H1 (cell line): ENCODE measurements at regions not wholly inside any gene's neighbourhood (a gene's known extent, or its start where the extent isn't known, plus 50 kb on each side); places are given as distances from the start of the nearest gene placed in this dataset.
"Not testable (repeated sequence)": the region's sequence is repeated elsewhere in the genome, so short reads cannot be mapped to it uniquely, and the experiment has no call there.

ENCODE experiments used
- CEBPB ChIP-seq: IDR thresholded peaks from 2 replicates; pipeline ENCODE4 v1.6.1; 2012; ENCODE audit warnings: low read depth, low read length
- EP300 ChIP-seq, 2 experiments: IDR thresholded peaks; 1 replicate in 1 of 2; 2 replicates in 1 of 2; pipeline ENCODE4 v1.6.1; 2011 to 2012; ENCODE audit warnings: low read depth in 2 of 2, low read length in 2 of 2, mild to moderate bottlenecking in 2 of 2, borderline replicate concordance in 1 of 2, inconsistent platforms in 1 of 2, moderate library complexity in 1 of 2
- EZH2 ChIP-seq: fragments of 200-600 bp; sonication (generic); IDR thresholded peaks from 2 replicates; pipeline ENCODE4 v1.7.1; 2012; ENCODE audit warnings: low read depth, mild to moderate bottlenecking, moderate library complexity, low read length, inconsistent platforms; ENCODE audit not compliant: severe bottlenecking
- HDAC6 ChIP-seq: IDR thresholded peaks from one replicate; pipeline ENCODE4 v1.7.1; 2012; ENCODE audit warnings: low read depth, mild to moderate bottlenecking, inconsistent platforms, low read length, moderate library complexity
- POLR2AphosphoS5 ChIP-seq: IDR thresholded peaks from 2 replicates; pipeline ENCODE4 v1.6.1; 2011; ENCODE audit warnings: low read depth, low read length
- SAP30 ChIP-seq: fragments of 300-600 bp; sonication (generic); IDR thresholded peaks from 2 replicates; pipeline ENCODE4 v1.7.1; 2012; ENCODE audit warnings: low read length, moderate library complexity, mild to moderate bottlenecking, inconsistent platforms; ENCODE audit not compliant: insufficient read depth, insufficient replicate concordance
- TAF1 ChIP-seq: IDR thresholded peaks from 2 replicates; pipeline ENCODE4 v1.6.1; 2011; ENCODE audit warnings: mild to moderate bottlenecking, low read depth, low read length
- TBP ChIP-seq: IDR thresholded peaks from 2 replicates; pipeline ENCODE4 v1.6.1; 2011; ENCODE audit warnings: low read depth, low read length, improper control_type of control experiment
- TEAD4 ChIP-seq: IDR thresholded peaks from 2 replicates; pipeline ENCODE4 v1.6.1; 2012; ENCODE audit warnings: low read depth, low read length, inconsistent platforms, mixed read lengths
- ZNF274 ChIP-seq: IDR thresholded peaks from 2 replicates; pipeline ENCODE4 v1.7.0; 2012; ENCODE audit warnings: low read length, borderline replicate concordance; ENCODE audit errors: extremely low read depth
- TF ChIP-seq, protein P1 (sequence below), 3 experiments: IDR thresholded peaks; 1 replicate in 2 of 3; 2 replicates in 1 of 3; pipeline versions ENCODE4 v1.5.1 to v1.6.1; 2011; ENCODE audit warnings: low read length in 3 of 3, mild to moderate bottlenecking in 3 of 3, inconsistent platforms in 2 of 3, low read depth in 1 of 3, moderate library complexity in 1 of 3; ENCODE audit not compliant: insufficient read depth in 1 of 3; ENCODE audit errors: control extremely low read depth in 1 of 3
- TF ChIP-seq, protein P2 (sequence below): IDR thresholded peaks from 2 replicates; pipeline ENCODE4 v1.6.1; 2012; ENCODE audit warnings: inconsistent platforms

DNA sequence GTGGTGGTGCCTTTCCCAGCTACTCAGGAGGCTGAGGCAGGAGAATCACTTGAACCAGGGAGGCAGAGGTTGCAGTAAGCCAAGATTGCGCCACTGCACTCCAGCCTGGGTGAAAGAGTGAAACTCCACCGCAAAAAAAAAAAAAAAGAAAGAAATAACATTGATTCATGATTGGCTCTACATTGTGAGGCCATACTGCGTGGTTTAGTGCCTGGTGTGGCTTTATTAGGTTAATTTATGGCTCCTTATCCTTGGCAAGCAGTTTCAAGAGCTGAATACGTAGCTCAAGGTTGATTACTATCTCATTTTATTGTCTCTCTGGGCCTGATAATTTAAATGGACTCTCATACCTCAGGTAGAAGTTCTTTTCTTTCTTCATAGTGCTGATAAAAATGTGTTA is 80.5 kb upstream of the MTLN start:
- not testable (repeated sequence) for TF ChIP-seq TEAD4; EZH2; CEBPB; HDAC6; TBP; TAF1; ZNF274; EP300 (IDR thresholded peaks at IDR 0.05; ENCODE audit: borderline replicate concordance in 1 of 2, low read depth in 2 of 2, low read length in 2 of 2); SAP30; POLR2AphosphoS5
- TF ChIP-seq, protein P1, sequence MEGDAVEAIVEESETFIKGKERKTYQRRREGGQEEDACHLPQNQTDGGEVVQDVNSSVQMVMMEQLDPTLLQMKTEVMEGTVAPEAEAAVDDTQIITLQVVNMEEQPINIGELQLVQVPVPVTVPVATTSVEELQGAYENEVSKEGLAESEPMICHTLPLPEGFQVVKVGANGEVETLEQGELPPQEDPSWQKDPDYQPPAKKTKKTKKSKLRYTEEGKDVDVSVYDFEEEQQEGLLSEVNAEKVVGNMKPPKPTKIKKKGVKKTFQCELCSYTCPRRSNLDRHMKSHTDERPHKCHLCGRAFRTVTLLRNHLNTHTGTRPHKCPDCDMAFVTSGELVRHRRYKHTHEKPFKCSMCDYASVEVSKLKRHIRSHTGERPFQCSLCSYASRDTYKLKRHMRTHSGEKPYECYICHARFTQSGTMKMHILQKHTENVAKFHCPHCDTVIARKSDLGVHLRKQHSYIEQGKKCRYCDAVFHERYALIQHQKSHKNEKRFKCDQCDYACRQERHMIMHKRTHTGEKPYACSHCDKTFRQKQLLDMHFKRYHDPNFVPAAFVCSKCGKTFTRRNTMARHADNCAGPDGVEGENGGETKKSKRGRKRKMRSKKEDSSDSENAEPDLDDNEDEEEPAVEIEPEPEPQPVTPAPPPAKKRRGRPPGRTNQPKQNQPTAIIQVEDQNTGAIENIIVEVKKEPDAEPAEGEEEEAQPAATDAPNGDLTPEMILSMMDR (IDR thresholded peaks at IDR 0.05; ENCODE audit: control extremely low read depth in 1 of 3, insufficient read depth in 1 of 3, low read depth in 1 of 3, low read length in 3 of 3) = not testable (repeated sequence)
- TF ChIP-seq, protein P2, sequence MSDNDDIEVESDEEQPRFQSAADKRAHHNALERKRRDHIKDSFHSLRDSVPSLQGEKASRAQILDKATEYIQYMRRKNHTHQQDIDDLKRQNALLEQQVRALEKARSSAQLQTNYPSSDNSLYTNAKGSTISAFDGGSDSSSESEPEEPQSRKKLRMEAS = not testable (repeated sequence)
